GM23338 (cell line): ENCODE measurements at regions not wholly inside any gene's neighbourhood (a gene's known extent, or its start where the extent isn't known, plus 50 kb on each side); places are given as distances from the start of the nearest gene placed in this dataset.

Experiments
- ATAC-seq: fragments of 200-7000 bp; cut with Tn5 transposase; 3 replicates; pipeline ENCODE4 v1.9.1; 2020
- DNase-seq: peaks from one replicate; pipeline ENCODE4 v3.0.0-alpha.2; 2015; ENCODE audit warnings: low spot score
- H2AFZ ChIP-seq: fragments of 200-600 bp; sonication (generic); 2 replicates; pipeline ENCODE4 v1.8.0; 2016; ENCODE audit warnings: antibody characterized with exemption, mild to moderate bottlenecking, moderate library complexity
- H3F3A ChIP-seq: fragments of 200-600 bp; sonication (generic); replicated peaks from 2 replicates; pipeline ENCODE4 v1.8.0; 2017; ENCODE audit warnings: antibody characterized with exemption, mixed run types, low read depth
- H3K27ac ChIP-seq: fragments of 200-600 bp; sonication (generic); 2 replicates; pipeline ENCODE4 v1.6.1; 2016; ENCODE audit warnings: low read depth
- H3K27me3 ChIP-seq: fragments of 200-600 bp; sonication (generic); 2 replicates; pipeline ENCODE4 v1.8.0; 2016; ENCODE audit warnings: mild to moderate bottlenecking, mixed run types, moderate library complexity; ENCODE audit not compliant: insufficient read depth
- H3K36me3 ChIP-seq: fragments of 200-600 bp; sonication (generic); 2 replicates; pipeline ENCODE4 v1.8.0; 2016; ENCODE audit warnings: mild to moderate bottlenecking; ENCODE audit not compliant: insufficient read depth
- H3K4me1 ChIP-seq: fragments of 200-600 bp; sonication (generic); 2 replicates; pipeline ENCODE4 v1.8.0; 2016; ENCODE audit warnings: mild to moderate bottlenecking, moderate library complexity; ENCODE audit not compliant: insufficient read depth
- H3K4me2 ChIP-seq: fragments of 200-600 bp; sonication (generic); 2 replicates; pipeline ENCODE4 v1.7.1; 2017; ENCODE audit warnings: mixed run types
- H3K4me3 ChIP-seq: fragments of 200-600 bp; sonication (generic); 2 replicates; pipeline ENCODE4 v1.6.1; 2016; ENCODE audit warnings: mixed run types
- H3K79me2 ChIP-seq: fragments of 200-600 bp; sonication (generic); replicated peaks from 2 replicates; pipeline ENCODE4 v1.8.0; 2017; ENCODE audit warnings: mild to moderate bottlenecking; ENCODE audit not compliant: insufficient read depth
- H3K9me2 ChIP-seq: fragments of 200-600 bp; sonication (generic); 2 replicates; pipeline ENCODE4 v1.8.0; 2017; ENCODE audit not compliant: insufficient read depth
- H4K20me1 ChIP-seq: fragments of 200-600 bp; sonication (generic); replicated peaks from 2 replicates; pipeline ENCODE4 v1.8.0; 2017; ENCODE audit warnings: mild to moderate bottlenecking; ENCODE audit not compliant: insufficient read depth
- H3K27ac Mint-ChIP-seq: 2 replicates; pipeline ENCODE4 v1.8.0; 2020; ENCODE audit warnings: inconsistent platforms, mild to moderate bottlenecking, moderate library complexity, mixed read lengths
- H3K27me3 Mint-ChIP-seq: 3 replicates; pipeline ENCODE4 v1.8.0; 2022; ENCODE audit warnings: low read depth, mild to moderate bottlenecking, moderate library complexity, mixed read lengths, inconsistent platforms; ENCODE audit not compliant: insufficient read depth, poor library complexity
- H3K36me3 Mint-ChIP-seq: 3 replicates; pipeline ENCODE4 v1.8.0; 2021; ENCODE audit warnings: low read depth, mild to moderate bottlenecking, inconsistent platforms, moderate library complexity, mixed read lengths
- H3K4me1 Mint-ChIP-seq: 3 replicates; pipeline ENCODE4 v1.8.0; 2020; ENCODE audit warnings: mild to moderate bottlenecking, inconsistent platforms, mixed read lengths
- H3K4me3 Mint-ChIP-seq: 3 replicates; pipeline ENCODE4 v1.8.0; 2021; ENCODE audit warnings: moderate library complexity, mild to moderate bottlenecking, inconsistent platforms, mixed read lengths
- H3K9me3 Mint-ChIP-seq: 3 replicates; pipeline ENCODE4 v1.8.0; 2020; ENCODE audit warnings: moderate library complexity, mild to moderate bottlenecking, inconsistent platforms, mixed read lengths
- CREB1 ChIP-seq: fragments of 250-450 bp; sonication (Bioruptor Pico); IDR thresholded peaks from 2 replicates; pipeline ENCODE4 v1.5.0; 2020; ENCODE audit warnings: low read depth, mild to moderate bottlenecking, moderate library complexity
- EZH2 ChIP-seq: fragments of 200-600 bp; sonication (generic); IDR thresholded peaks from one replicate; pipeline ENCODE4 v1.8.0; 2017; ENCODE audit warnings: antibody characterized with exemption, mild to moderate bottlenecking, low read depth; ENCODE audit not compliant: unreplicated experiment
- EZH2phosphoT487 ChIP-seq: fragments of 200-600 bp; sonication (generic); IDR thresholded peaks from one replicate; pipeline ENCODE4 v1.8.1; 2018; ENCODE audit warnings: antibody characterized with exemption; ENCODE audit not compliant: unreplicated experiment
- JUNB ChIP-seq: IDR thresholded peaks from one replicate; pipeline ENCODE4 v1.6.1; 2016; ENCODE audit warnings: antibody characterized with exemption; ENCODE audit not compliant: unreplicated experiment
- POLR2AphosphoS5 ChIP-seq: IDR thresholded peaks from 2 replicates; pipeline ENCODE4 v1.6.1; 2016; ENCODE audit warnings: antibody characterized with exemption, low read depth
- ZNF331 ChIP-seq: fragments of 250-450 bp; sonication (Bioruptor Pico); IDR thresholded peaks from 2 replicates; pipeline ENCODE4 v1.5.0; 2020; ENCODE audit warnings: low read depth, mild to moderate bottlenecking, moderate library complexity
- TF ChIP-seq, protein P1 (sequence below): IDR thresholded peaks from 2 replicates; pipeline ENCODE4 v1.6.1; 2016; ENCODE audit warnings: antibody characterized with exemption
- TF ChIP-seq, protein P2 (sequence below): fragments of 250-450 bp; sonication (Bioruptor Pico); IDR thresholded peaks from 2 replicates; pipeline ENCODE4 v1.5.0; 2020; ENCODE audit warnings: mild to moderate bottlenecking, moderate library complexity

DNA sequence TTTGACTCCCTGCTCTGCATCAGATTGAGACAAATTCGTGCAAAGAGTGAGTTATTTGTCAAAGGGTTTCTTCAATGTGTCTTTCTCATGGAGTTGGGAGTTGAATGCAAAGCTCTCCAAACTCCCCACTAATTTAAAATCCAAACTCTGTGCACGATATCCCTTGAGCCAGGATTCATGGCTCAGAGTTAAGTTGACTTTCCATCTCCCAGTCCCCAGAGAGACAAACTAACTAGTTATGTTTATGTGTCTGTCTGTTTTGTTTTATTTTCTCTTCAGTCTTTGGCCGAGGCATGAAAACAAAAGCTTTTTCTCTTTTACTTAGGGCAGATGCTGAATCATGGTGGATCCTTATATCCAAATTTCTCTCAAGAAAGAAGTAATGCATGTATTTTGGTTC, 570.0 kb upstream of the CDH5 start (continued):
- TF ChIP-seq, protein P1, sequence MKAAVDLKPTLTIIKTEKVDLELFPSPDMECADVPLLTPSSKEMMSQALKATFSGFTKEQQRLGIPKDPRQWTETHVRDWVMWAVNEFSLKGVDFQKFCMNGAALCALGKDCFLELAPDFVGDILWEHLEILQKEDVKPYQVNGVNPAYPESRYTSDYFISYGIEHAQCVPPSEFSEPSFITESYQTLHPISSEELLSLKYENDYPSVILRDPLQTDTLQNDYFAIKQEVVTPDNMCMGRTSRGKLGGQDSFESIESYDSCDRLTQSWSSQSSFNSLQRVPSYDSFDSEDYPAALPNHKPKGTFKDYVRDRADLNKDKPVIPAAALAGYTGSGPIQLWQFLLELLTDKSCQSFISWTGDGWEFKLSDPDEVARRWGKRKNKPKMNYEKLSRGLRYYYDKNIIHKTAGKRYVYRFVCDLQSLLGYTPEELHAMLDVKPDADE: no peak

DNA sequence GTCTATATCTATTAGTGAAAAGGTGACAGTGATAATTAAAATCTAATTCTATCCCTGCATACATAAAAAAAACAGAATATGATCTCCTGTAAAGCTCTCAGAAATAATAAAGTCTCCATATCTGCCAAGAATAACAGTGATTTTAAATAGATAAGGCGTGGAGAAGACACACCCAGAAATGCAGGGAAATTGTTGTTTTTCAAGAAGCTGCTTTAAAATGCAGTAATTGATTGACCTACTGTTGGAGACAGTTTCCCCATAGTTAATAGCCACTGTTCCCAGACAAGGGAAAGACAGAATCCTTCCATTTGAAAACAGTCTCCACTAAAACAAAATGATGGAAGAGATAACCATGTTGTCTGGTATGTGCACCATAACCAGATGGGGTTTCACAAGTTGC, 571.5 kb upstream of the CDH5 start:
- no peak for DNase-seq
- no peaks in the 10 kb centered on the region for H3K27me3 ChIP-seq
- no peaks in the 10 kb centered on the region for H3F3A ChIP-seq
- Mint-ChIP-seq H3K27ac (no peak overlapping the region), H3K9me3 (no peaks in the 10 kb centered on the region), H3K27me3 (peaks cover 3% of the 10 kb centered on the region), H3K4me1 (peaks cover 2% of the 10 kb centered on the region; the same call in 1 of the 3 replicates), H3K36me3 (no peaks in the 10 kb centered on the region), H3K4me3 (no peak overlapping the region)
- H2AFZ ChIP-seq: no peak overlapping the region
- H3K4me1 ChIP-seq: no peaks in the 10 kb centered on the region
- no peak for TF ChIP-seq ZNF331 (CRISPR knock-in tag)
- TF ChIP-seq, protein P1: no peak
- TF ChIP-seq EZH2phosphoT487: no peak
- H3K36me3 ChIP-seq: no peaks in the 10 kb centered on the region
- H3K27ac ChIP-seq: no peak overlapping the region
- ATAC-seq: no peak
- H3K4me2 ChIP-seq: no peak overlapping the region
- H4K20me1 ChIP-seq: no peaks in the 10 kb centered on the region
- no peaks in the 10 kb centered on the region for H3K79me2 ChIP-seq
- H3K4me3 ChIP-seq: no peak overlapping the region
- no peaks in the 10 kb centered on the region for H3K9me2 ChIP-seq

DNA sequence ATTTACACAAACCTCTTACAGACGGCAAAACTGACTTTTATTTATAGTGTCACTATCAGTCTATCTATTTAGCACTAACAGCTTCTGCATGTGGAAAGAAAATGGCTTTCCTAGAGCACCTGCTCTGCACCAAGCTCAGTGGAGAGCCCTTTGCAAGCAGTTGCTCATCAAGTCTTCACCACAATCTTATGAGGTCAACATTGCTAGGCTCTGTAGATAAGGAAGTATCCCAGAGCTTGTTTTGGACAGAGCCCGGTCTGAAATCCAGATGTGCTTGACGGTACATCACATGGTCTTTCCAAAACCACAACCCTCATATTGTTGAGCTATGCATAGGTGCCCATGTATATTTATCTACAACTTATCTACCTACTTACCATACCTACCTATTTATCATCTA, 572.7 kb upstream of the CDH5 start:
- H3K4me1 ChIP-seq: no peaks in the 10 kb centered on the region
- H3F3A ChIP-seq: no peaks in the 10 kb centered on the region
- no peaks in the 10 kb centered on the region for H3K9me2 ChIP-seq
- no peaks in the 10 kb centered on the region for H4K20me1 ChIP-seq
- H3K27ac Mint-ChIP-seq: no peak overlapping the region
- H3K4me3 ChIP-seq: no peak overlapping the region
- H3K36me3 ChIP-seq: no peaks in the 10 kb centered on the region
- H3K4me3 Mint-ChIP-seq: no peak overlapping the region
- no peak overlapping the region for H3K4me2 ChIP-seq
- no peaks in the 10 kb centered on the region for H3K79me2 ChIP-seq
- H3K36me3 Mint-ChIP-seq: no peaks in the 10 kb centered on the region
- ATAC-seq: no peak
- DNase-seq: no peak
- H3K27me3 Mint-ChIP-seq: peaks cover 3% of the 10 kb centered on the region
- no peak overlapping the region for H2AFZ ChIP-seq
- H3K27me3 ChIP-seq: no peaks in the 10 kb centered on the region
- H3K9me3 Mint-ChIP-seq: no peaks in the 10 kb centered on the region
- H3K27ac ChIP-seq: no peak overlapping the region
- peaks cover 5% of the 10 kb centered on the region; the same call in 2 of the 3 replicates for H3K4me1 Mint-ChIP-seq
- TF ChIP-seq POLR2AphosphoS5 (no peak), CREB1 (CRISPR knock-in tag) (no peak), EZH2phosphoT487 (no peak), JUNB (no peak), EZH2 (no peak)
- TF ChIP-seq, protein P2, sequence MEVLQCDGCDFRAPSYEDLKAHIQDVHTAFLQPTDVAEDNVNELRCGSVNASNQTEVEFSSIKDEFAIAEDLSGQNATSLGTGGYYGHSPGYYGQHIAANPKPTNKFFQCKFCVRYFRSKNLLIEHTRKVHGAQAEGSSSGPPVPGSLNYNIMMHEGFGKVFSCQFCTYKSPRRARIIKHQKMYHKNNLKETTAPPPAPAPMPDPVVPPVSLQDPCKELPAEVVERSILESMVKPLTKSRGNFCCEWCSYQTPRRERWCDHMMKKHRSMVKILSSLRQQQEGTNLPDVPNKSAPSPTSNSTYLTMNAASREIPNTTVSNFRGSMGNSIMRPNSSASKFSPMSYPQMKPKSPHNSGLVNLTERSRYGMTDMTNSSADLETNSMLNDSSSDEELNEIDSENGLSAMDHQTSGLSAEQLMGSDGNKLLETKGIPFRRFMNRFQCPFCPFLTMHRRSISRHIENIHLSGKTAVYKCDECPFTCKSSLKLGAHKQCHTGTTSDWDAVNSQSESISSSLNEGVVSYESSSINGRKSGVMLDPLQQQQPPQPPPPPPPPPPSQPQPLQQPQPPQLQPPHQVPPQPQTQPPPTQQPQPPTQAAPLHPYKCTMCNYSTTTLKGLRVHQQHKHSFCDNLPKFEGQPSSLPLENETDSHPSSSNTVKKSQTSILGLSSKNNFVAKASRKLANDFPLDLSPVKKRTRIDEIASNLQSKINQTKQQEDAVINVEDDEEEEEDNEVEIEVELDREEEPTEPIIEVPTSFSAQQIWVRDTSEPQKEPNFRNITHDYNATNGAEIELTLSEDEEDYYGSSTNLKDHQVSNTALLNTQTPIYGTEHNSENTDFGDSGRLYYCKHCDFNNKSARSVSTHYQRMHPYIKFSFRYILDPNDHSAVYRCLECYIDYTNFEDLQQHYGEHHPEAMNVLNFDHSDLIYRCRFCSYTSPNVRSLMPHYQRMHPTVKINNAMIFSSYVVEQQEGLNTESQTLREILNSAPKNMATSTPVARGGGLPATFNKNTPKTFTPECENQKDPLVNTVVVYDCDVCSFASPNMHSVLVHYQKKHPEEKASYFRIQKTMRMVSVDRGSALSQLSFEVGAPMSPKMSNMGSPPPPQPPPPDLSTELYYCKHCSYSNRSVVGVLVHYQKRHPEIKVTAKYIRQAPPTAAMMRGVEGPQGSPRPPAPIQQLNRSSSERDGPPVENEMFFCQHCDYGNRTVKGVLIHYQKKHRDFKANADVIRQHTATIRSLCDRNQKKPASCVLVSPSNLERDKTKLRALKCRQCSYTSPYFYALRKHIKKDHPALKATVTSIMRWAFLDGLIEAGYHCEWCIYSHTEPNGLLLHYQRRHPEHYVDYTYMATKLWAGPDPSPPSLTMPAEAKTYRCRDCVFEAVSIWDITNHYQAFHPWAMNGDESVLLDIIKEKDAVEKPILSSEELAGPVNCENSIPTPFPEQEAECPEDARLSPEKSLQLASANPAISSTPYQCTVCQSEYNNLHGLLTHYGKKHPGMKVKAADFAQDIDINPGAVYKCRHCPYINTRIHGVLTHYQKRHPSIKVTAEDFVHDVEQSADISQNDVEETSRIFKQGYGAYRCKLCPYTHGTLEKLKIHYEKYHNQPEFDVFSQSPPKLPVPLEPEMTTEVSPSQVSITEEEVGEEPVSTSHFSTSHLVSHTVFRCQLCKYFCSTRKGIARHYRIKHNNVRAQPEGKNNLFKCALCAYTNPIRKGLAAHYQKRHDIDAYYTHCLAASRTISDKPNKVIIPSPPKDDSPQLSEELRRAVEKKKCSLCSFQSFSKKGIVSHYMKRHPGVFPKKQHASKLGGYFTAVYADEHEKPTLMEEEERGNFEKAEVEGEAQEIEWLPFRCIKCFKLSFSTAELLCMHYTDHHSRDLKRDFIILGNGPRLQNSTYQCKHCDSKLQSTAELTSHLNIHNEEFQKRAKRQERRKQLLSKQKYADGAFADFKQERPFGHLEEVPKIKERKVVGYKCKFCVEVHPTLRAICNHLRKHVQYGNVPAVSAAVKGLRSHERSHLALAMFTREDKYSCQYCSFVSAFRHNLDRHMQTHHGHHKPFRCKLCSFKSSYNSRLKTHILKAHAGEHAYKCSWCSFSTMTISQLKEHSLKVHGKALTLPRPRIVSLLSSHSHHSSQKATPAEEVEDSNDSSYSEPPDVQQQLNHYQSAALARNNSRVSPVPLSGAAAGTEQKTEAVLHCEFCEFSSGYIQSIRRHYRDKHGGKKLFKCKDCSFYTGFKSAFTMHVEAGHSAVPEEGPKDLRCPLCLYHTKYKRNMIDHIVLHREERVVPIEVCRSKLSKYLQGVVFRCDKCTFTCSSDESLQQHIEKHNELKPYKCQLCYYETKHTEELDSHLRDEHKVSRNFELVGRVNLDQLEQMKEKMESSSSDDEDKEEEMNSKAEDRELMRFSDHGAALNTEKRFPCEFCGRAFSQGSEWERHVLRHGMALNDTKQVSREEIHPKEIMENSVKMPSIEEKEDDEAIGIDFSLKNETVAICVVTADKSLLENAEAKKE (CRISPR knock-in tag): no peak
- TF ChIP-seq, protein P1: no peak
